Caco-2 (cell line): ENCODE measurements at regions not wholly inside any gene's neighbourhood (a gene's known extent, or its start where the extent isn't known, plus 50 kb on each side); places are given as distances from the start of the nearest gene placed in this dataset.

Experiments used
- BruUV-seq: library from RNA; stranded (reverse); fragments of 400-500 nt; replicated peaks from 2 replicates; lab custom pipeline; 2021; lab: Mats Ljungman, UMichigan
- CTCF ChIA-PET: fragments of 300-600 bp; sonication (Branson Sonifier 250); formaldehyde crosslinking; loops from one replicate; lab custom pipeline; 2022; ENCODE audit warnings: antibody characterized with exemption; lab: Charles Lee
- POLR2A ChIA-PET: fragments of 300-600 bp; sonication (Branson Sonifier 250); formaldehyde crosslinking; loops from one replicate; lab custom pipeline; 2022; ENCODE audit warnings: antibody characterized with exemption; lab: Charles Lee
- DNase-seq, 2 experiments: peaks; one replicate each; pipeline versions ENCODE4 v3.0.0 to v3.0.0-alpha.2; 2020 to 2022
- H3K27me3 ChIP-seq: replicated peaks from 2 replicates; pipeline ENCODE4 v1.6.0; 2011; ENCODE audit warnings: low read length; ENCODE audit not compliant: control insufficient read depth, insufficient read depth
- H3K36me3 ChIP-seq: 2 replicates; pipeline ENCODE4 v1.5.1; 2011; ENCODE audit warnings: low read length; ENCODE audit not compliant: control insufficient read depth, insufficient read depth
- H3K4me1 ChIP-seq: fragments of 250-450 bp; sonication (Bioruptor Pico); 2 replicates; pipeline ENCODE4 v1.5.1; 2020; ENCODE audit warnings: mild to moderate bottlenecking
- H3K4me3 ChIP-seq: 2 replicates; pipeline ENCODE4 v1.5.1; 2011; ENCODE audit warnings: low read depth, mild to moderate bottlenecking, control low read depth, low read length
- H3K9me3 ChIP-seq: fragments of 250-450 bp; sonication (Bioruptor Pico); 2 replicates; pipeline ENCODE4 v1.5.1; 2020; ENCODE audit warnings: mild to moderate bottlenecking, moderate library complexity
- H3K27ac Mint-ChIP-seq: one replicate; pipeline ENCODE4 v1.8.0; 2022; ENCODE audit warnings: mixed read lengths; ENCODE audit not compliant: unreplicated experiment
- H3K27me3 Mint-ChIP-seq: one replicate; pipeline ENCODE4 v1.8.0; 2022; ENCODE audit warnings: mixed read lengths; ENCODE audit not compliant: insufficient read depth, unreplicated experiment
- H3K36me3 Mint-ChIP-seq: one replicate; pipeline ENCODE4 v1.8.0; 2022; ENCODE audit warnings: mild to moderate bottlenecking, mixed read lengths; ENCODE audit not compliant: insufficient read depth, unreplicated experiment
- H3K4me1 Mint-ChIP-seq: one replicate; pipeline ENCODE4 v1.8.0; 2022; ENCODE audit warnings: low read depth, mixed read lengths; ENCODE audit not compliant: unreplicated experiment
- H3K4me3 Mint-ChIP-seq: one replicate; pipeline ENCODE4 v1.8.0; 2022; ENCODE audit warnings: mild to moderate bottlenecking, moderate library complexity, mixed read lengths; ENCODE audit not compliant: unreplicated experiment
- H3K9me3 Mint-ChIP-seq: one replicate; pipeline ENCODE4 v1.8.0; 2022; ENCODE audit warnings: mixed read lengths; ENCODE audit not compliant: unreplicated experiment
- CTCF ChIP-seq, 2 experiments: fragments of 200-600 bp in 1 of 2; IDR thresholded peaks; 1 replicate in 1 of 2; 2 replicates in 1 of 2; pipeline versions ENCODE4 v1.5.1 to v1.8.0; 2011 to 2022; ENCODE audit warnings: antibody characterized with exemption in 1 of 2, control low read depth in 1 of 2, inconsistent platforms in 1 of 2, low read depth in 1 of 2, low read length in 1 of 2, mild to moderate bottlenecking in 1 of 2, moderate library complexity in 1 of 2; ENCODE audit not compliant: insufficient read depth in 1 of 2, severe bottlenecking in 1 of 2, unreplicated experiment in 1 of 2
- intact Hi-C: fragments of 100-400 bp; cut with micrococcal nuclease; formaldehyde crosslinking; loops from one replicate; pipeline ENCODE4 v1.10.0; 2022; ENCODE audit not compliant: unreplicated experiment

DNA sequence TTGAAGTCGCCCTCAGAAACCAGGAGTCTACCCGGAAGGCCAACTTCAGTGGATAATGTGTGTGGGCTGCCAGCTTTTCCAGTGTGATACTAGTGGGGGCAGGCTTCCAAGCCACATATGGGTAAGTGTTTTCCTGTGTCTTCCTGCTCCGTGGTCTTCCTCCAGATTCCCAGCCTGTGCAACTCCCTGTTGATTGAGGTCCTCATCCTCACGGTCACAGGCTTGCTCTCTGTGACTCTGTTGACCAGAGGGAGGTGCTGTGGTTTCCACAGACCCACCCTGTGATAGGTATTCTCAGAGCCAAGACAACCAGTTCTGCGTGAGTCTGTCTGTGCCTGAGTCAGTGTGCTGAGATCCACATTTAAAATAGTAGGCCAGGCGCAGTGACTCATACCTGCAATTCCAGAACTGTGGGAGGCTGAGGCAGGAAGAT is 388.0 kb upstream of the IRX2 start:
- POLR2A ChIA-PET = no interaction called here
- no peak overlapping the region for H3K4me3 Mint-ChIP-seq
- BruUV-seq = no TSS peak
- no peak for TF ChIP-seq CTCF (IDR thresholded peaks at IDR 0.05; ENCODE audit: insufficient read depth in 1 of 2, low read depth in 1 of 2, low read length in 1 of 2, severe bottlenecking in 1 of 2, unreplicated experiment in 1 of 2)
- H3K27me3 Mint-ChIP-seq = no peaks in the 10 kb centered on the region
- Histone ChIP-seq H3K4me1 (no peaks in the 10 kb centered on the region), H3K27me3 (no peaks in the 10 kb centered on the region), H3K4me3 (no peak overlapping the region), H3K9me3 (no peaks in the 10 kb centered on the region), H3K36me3 (no peaks in the 10 kb centered on the region)
- H3K4me1 Mint-ChIP-seq = no peaks in the 10 kb centered on the region
- H3K36me3 Mint-ChIP-seq = no peaks in the 10 kb centered on the region
- intact Hi-C loops = no loop called here
- CTCF ChIA-PET = no interaction called here
- no peak for DNase-seq
- no peak overlapping the region for H3K27ac Mint-ChIP-seq
- no peaks in the 10 kb centered on the region for H3K9me3 Mint-ChIP-seq

GRCh38 chr5:3131161-3131560 is 379.7 kb upstream of the IRX2 start:
- Mint-ChIP-seq H3K27ac (no peak overlapping the region), H3K9me3 (no peaks in the 10 kb centered on the region), H3K4me1 (no peaks in the 10 kb centered on the region), H3K4me3 (no peak overlapping the region), H3K27me3 (peaks cover 3% of the 10 kb centered on the region), H3K36me3 (no peaks in the 10 kb centered on the region)
- CTCF ChIA-PET = no interaction called here
- Histone ChIP-seq H3K27me3 (no peaks in the 10 kb centered on the region), H3K9me3 (no peaks in the 10 kb centered on the region), H3K4me1 (no peaks in the 10 kb centered on the region), H3K36me3 (no peaks in the 10 kb centered on the region), H3K4me3 (no peak overlapping the region)
- no peak for TF ChIP-seq CTCF (IDR thresholded peaks at IDR 0.05; ENCODE audit: insufficient read depth in 1 of 2, low read depth in 1 of 2, low read length in 1 of 2, severe bottlenecking in 1 of 2, unreplicated experiment in 1 of 2)
- POLR2A ChIA-PET = no interaction called here
- DNase-seq = no peak
- BruUV-seq = no TSS peak
- intact Hi-C loops = no loop called here

DNA sequence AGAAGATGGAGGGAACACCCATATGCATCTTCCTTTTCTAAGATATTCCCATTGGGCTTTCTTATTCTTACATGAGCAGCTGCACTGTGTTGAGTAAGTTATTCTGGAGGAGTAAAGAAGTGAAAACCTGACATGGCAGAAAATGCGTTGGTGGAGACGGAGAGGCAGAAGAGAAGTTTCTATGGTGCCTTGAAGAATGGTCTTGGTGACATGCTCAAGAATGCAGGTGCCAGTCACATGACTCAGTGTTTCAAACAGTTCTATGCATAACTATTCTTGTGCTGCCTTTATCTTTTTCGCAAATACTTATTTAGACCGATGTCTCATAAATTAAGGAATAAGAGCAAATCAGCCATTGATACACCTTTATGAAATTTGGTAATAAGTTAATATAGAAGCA is 377.8 kb upstream of the IRX2 start:
- intact Hi-C loops = no loop called here
- ChIA-PET CTCF (no interaction called here), POLR2A (no interaction called here)
- H3K4me3 ChIP-seq = no peak overlapping the region
- no peaks in the 10 kb centered on the region for H3K27me3 ChIP-seq
- H3K27ac Mint-ChIP-seq = no peak overlapping the region
- no peaks in the 10 kb centered on the region for H3K36me3 Mint-ChIP-seq
- no peaks in the 10 kb centered on the region for H3K9me3 Mint-ChIP-seq
- H3K36me3 ChIP-seq = no peaks in the 10 kb centered on the region
- H3K4me1 Mint-ChIP-seq = no peaks in the 10 kb centered on the region
- BruUV-seq = no TSS peak
- peaks cover 3% of the 10 kb centered on the region for H3K27me3 Mint-ChIP-seq
- H3K4me3 Mint-ChIP-seq = no peak overlapping the region
- no peak for TF ChIP-seq CTCF (IDR thresholded peaks at IDR 0.05; ENCODE audit: insufficient read depth in 1 of 2, low read depth in 1 of 2, low read length in 1 of 2, severe bottlenecking in 1 of 2, unreplicated experiment in 1 of 2)
- no peaks in the 10 kb centered on the region for H3K9me3 ChIP-seq
- no peak for DNase-seq
- no peaks in the 10 kb centered on the region for H3K4me1 ChIP-seq
